Loucy (cell line): ENCODE measurements at regions not wholly inside any gene's neighbourhood (a gene's known extent, or its start where the extent isn't known, plus 50 kb on each side); places are given as distances from the start of the nearest gene placed in this dataset.

Experiments
- H2AFZ ChIP-seq: fragments of 200-600 bp; sonication (generic); 2 replicates; pipeline ENCODE4 v1.6.0; 2016; ENCODE audit warnings: antibody characterized with exemption, mild to moderate bottlenecking, low read length, moderate library complexity
- H3F3A ChIP-seq: fragments of 200-600 bp; 2 replicates; pipeline ENCODE4 v1.6.0; 2016; ENCODE audit warnings: antibody characterized with exemption, low read depth, mild to moderate bottlenecking
- H3K27me3 ChIP-seq: fragments of 200-600 bp; sonication (generic); 2 replicates; pipeline ENCODE4 v1.6.1; 2014; ENCODE audit warnings: low read length, mild to moderate bottlenecking; ENCODE audit not compliant: insufficient read depth, poor library complexity, severe bottlenecking
- H3K36me3 ChIP-seq: fragments of 200-600 bp; sonication (generic); 2 replicates; pipeline ENCODE4 v1.6.1; 2016; ENCODE audit warnings: low read length; ENCODE audit not compliant: insufficient read depth
- H3K4me1 ChIP-seq: fragments of 200-600 bp; sonication (generic); 2 replicates; pipeline ENCODE4 v1.5.1; 2014; ENCODE audit warnings: low read length, mild to moderate bottlenecking; ENCODE audit not compliant: insufficient read depth, poor library complexity, severe bottlenecking
- H3K4me2 ChIP-seq: fragments of 200-600 bp; sonication (generic); 2 replicates; pipeline ENCODE4 v1.6.0; 2014; ENCODE audit warnings: antibody characterized with exemption, low read length, low read depth, mild to moderate bottlenecking; ENCODE audit not compliant: poor library complexity, severe bottlenecking
- H3K4me3 ChIP-seq: fragments of 200-600 bp; sonication (generic); 2 replicates; pipeline ENCODE4 v1.5.1; 2014; ENCODE audit warnings: low read length, mild to moderate bottlenecking, mixed read lengths; ENCODE audit not compliant: poor library complexity, severe bottlenecking
- H3K79me2 ChIP-seq: fragments of 200-600 bp; sonication (generic); 2 replicates; pipeline ENCODE4 v1.6.1; 2014; ENCODE audit warnings: low read length; ENCODE audit not compliant: insufficient read depth
- H3K9ac ChIP-seq: fragments of 200-600 bp; sonication (generic); 2 replicates; pipeline ENCODE4 v1.6.0; 2014; ENCODE audit warnings: mild to moderate bottlenecking, low read depth, low read length, moderate library complexity; ENCODE audit not compliant: poor library complexity, severe bottlenecking
- H3K9me2 ChIP-seq: fragments of 200-600 bp; sonication (generic); replicated peaks from 2 replicates; pipeline ENCODE4 v1.6.1; 2016; ENCODE audit warnings: low read depth, low read length, mixed read lengths
- H3K9me3 ChIP-seq: fragments of 200-600 bp; sonication (generic); 2 replicates; pipeline ENCODE4 v1.6.1; 2014; ENCODE audit warnings: mild to moderate bottlenecking, antibody characterized with exemption, low read length, low read depth; ENCODE audit not compliant: insufficient read depth
- H4K20me1 ChIP-seq: fragments of 200-600 bp; sonication (generic); 2 replicates; pipeline ENCODE4 v1.6.0; 2014; ENCODE audit warnings: antibody characterized with exemption, low read length, mild to moderate bottlenecking; ENCODE audit not compliant: insufficient read depth, poor library complexity, severe bottlenecking
- EZH2phosphoT487 ChIP-seq: fragments of 200-600 bp; IDR thresholded peaks from 2 replicates; pipeline ENCODE4 v1.6.1; 2018; ENCODE audit warnings: antibody characterized with exemption, mild to moderate bottlenecking, moderate library complexity, borderline replicate concordance
- TF ChIP-seq, protein P1 (sequence below): fragments of 200-600 bp; sonication (generic); conservative IDR thresholded peaks from 2 replicates; pipeline ENCODE4 v1.5.1; 2014; ENCODE audit warnings: mild to moderate bottlenecking, antibody characterized with exemption, low read length

GRCh38 chr5:26181582-26181981, 856.8 kb downstream of the CDH9 start:
- Histone ChIP-seq H3K4me1 (no peaks in the 10 kb centered on the region), H3K4me3 (no peak overlapping the region), H3K36me3 (no peaks in the 10 kb centered on the region), H3K9me3 (no peaks in the 10 kb centered on the region), H3K27me3 (no peaks in the 10 kb centered on the region), H3K4me2 (no peak overlapping the region), H3K79me2 (no peaks in the 10 kb centered on the region), H3K9ac (no peak overlapping the region), H3F3A (no peaks in the 10 kb centered on the region), H2AFZ (no peak overlapping the region), H3K9me2 (no peaks in the 10 kb centered on the region), H4K20me1 (no peaks in the 10 kb centered on the region)
- no peak for TF ChIP-seq EZH2phosphoT487
- TF ChIP-seq, protein P1, sequence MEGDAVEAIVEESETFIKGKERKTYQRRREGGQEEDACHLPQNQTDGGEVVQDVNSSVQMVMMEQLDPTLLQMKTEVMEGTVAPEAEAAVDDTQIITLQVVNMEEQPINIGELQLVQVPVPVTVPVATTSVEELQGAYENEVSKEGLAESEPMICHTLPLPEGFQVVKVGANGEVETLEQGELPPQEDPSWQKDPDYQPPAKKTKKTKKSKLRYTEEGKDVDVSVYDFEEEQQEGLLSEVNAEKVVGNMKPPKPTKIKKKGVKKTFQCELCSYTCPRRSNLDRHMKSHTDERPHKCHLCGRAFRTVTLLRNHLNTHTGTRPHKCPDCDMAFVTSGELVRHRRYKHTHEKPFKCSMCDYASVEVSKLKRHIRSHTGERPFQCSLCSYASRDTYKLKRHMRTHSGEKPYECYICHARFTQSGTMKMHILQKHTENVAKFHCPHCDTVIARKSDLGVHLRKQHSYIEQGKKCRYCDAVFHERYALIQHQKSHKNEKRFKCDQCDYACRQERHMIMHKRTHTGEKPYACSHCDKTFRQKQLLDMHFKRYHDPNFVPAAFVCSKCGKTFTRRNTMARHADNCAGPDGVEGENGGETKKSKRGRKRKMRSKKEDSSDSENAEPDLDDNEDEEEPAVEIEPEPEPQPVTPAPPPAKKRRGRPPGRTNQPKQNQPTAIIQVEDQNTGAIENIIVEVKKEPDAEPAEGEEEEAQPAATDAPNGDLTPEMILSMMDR, result no peak

- H3K9ac ChIP-seq, result no peak overlapping the region
- no peaks in the 10 kb centered on the region for H3K27me3 ChIP-seq
- H3K9me2 ChIP-seq, result no peaks in the 10 kb centered on the region
These were observed 889.7 kb downstream of the CDH9 start for GRCh38 chr5:26148569-26149107.

GRCh38 chr5:26143259-26143658, 895.1 kb downstream of the CDH9 start:
- Histone ChIP-seq H3K36me3 (no peaks in the 10 kb centered on the region), H3K9me2 (no peaks in the 10 kb centered on the region), H3K9me3 (no peaks in the 10 kb centered on the region), H3K27me3 (no peaks in the 10 kb centered on the region), H3K4me1 (no peaks in the 10 kb centered on the region), H3K9ac (no peak overlapping the region), H2AFZ (no peak overlapping the region), H3K4me2 (no peak overlapping the region), H4K20me1 (no peaks in the 10 kb centered on the region), H3F3A (no peaks in the 10 kb centered on the region), H3K79me2 (no peaks in the 10 kb centered on the region), H3K4me3 (no peak overlapping the region)
- TF ChIP-seq, protein P1, result no peak
- TF ChIP-seq EZH2phosphoT487, result no peak

More at GRCh38 chr5:26148569-26149107, 889.7 kb downstream of the CDH9 start:
- H3K36me3 ChIP-seq, result no peaks in the 10 kb centered on the region
- H3K79me2 ChIP-seq, result no peaks in the 10 kb centered on the region
- H3K4me3 ChIP-seq, result no peak overlapping the region
- H3K4me1 ChIP-seq, result no peaks in the 10 kb centered on the region
- no peak for TF ChIP-seq EZH2phosphoT487
- TF ChIP-seq, protein P1, result no peak
- no peaks in the 10 kb centered on the region for H3F3A ChIP-seq
- no peaks in the 10 kb centered on the region for H4K20me1 ChIP-seq
- H3K9me3 ChIP-seq, result no peaks in the 10 kb centered on the region
- H2AFZ ChIP-seq, result no peak overlapping the region
- no peak overlapping the region for H3K4me2 ChIP-seq
